ENCODE measurements at regions not wholly inside any gene's neighbourhood (a gene's known extent, or its start where the extent isn't known, plus 50 kb on each side); places are given as distances from the start of the nearest gene placed in this dataset.

GRCh38 chr7:340979-341694 is 51.2 kb downstream of the FOXL3 start:
- TF ChIP-seq GATA3 (IDR thresholded peaks at IDR 0.05; ENCODE audit: low read depth, low read length) (no peak), GATA2 (IDR thresholded peaks at IDR 0.05; ENCODE audit: low read depth, low read length) (no peak)

DNA sequence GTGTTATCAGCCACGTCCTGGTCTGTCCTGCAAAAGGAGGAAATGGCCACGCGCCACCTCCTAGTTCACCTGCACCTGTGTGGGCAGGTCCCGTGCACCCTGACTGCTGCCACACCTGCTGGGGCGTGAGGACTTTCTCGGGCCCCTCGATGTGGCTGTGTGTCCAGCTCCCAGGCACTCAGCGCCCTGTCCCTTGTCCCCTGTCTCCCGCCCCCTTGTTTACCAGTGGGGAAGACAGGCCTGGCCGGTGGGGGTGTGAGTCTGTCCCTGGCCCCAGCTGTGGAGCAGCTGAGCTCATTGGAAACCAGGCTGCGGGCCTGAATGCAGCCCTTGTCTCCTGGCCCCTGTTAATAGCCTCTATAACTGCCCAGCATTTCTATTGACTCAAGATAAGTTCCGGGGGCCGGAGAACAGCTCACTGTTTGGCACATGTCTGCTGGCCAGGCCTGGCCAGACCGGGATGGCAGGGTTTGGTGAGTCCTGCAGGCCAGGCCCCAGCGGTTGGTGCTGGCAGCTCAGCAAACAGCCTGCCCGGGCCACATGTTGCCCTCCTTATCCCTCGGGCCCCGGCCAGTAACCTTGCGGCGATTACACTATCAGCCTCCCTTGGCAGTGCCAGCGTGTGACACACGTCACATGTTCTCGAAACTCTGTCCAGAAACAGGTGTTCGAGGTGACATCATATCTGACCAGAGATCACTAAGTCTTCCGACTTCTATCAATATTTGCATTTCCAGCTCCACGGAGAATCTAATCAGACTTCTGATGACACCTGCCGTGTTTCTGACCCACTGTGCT is 52.1 kb downstream of the FOXL3 start:
- no peak for TF ChIP-seq GATA3 (IDR thresholded peaks at IDR 0.05; ENCODE audit: low read depth, low read length)
- TF ChIP-seq GATA2 (IDR thresholded peaks at IDR 0.05; ENCODE audit: low read depth, low read length), result no peak

DNA sequence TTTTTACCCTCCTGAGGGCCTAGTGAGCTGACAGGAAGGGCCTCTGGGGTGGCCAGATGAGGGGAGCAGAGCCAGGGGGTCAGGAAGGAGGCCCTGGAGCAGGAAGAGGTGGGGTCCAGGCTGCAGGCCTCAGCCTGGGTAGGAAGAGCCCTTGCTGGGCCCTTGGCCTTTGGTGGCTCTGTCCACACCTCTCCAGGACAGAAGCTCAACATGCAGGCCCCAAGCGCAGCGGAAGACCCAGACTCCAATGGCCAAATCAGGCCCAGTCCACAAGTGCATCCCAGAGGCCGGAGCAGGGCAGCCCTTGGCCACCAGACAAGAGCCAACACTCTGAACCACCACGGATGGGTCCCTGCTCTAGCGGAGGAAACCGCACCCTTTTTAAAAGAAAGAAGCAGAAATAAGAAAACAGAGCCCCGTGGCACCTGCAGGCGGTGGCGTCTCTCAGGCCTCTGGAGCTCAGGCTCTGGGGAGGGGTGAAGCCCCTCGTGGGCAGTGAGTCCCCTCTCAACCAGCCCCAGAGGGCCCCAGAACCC is 52.8 kb downstream of the FOXL3 start:
- TF ChIP-seq GATA3 (IDR thresholded peaks at IDR 0.05; ENCODE audit: low read depth, low read length) (no peak), GATA2 (IDR thresholded peaks at IDR 0.05; ENCODE audit: low read depth, low read length) (no peak)

- no peak for TF ChIP-seq GATA2 (IDR thresholded peaks at IDR 0.05; ENCODE audit: low read depth, low read length)
Measured at GRCh38 chr7:343227-343822, 53.4 kb downstream of the FOXL3 start.

- TF ChIP-seq GATA3 (IDR thresholded peaks at IDR 0.05; ENCODE audit: low read depth, low read length), result no peak
- TF ChIP-seq GATA2 (IDR thresholded peaks at IDR 0.05; ENCODE audit: low read depth, low read length), result no peak
Measured at GRCh38 chr7:343864-344607, 54.1 kb downstream of the FOXL3 start.

DNA sequence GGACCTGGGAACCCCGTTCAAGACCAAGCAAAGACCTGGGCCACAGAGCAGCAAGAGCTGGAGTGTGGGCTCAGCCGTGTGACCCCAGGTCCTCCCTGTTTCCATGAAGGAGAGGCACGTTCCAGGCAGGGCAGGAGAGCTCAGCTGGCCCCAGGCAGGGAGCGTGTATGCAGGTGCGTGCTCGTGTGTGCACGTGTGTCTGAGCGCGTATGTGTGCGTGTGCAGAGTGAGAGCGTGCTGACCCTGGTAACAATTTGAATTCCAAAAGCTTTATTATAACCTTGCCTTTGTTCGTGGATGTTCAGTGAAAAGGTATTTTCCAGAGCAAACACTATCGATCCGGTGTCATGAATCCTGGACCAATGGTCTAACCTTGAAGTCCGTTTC is 54.6 kb downstream of the FOXL3 start:
- no peak for TF ChIP-seq GATA2 (IDR thresholded peaks at IDR 0.05; ENCODE audit: low read depth, low read length)
- no peak for TF ChIP-seq GATA3 (IDR thresholded peaks at IDR 0.05; ENCODE audit: low read depth, low read length)

GRCh38 chr7:346116-346898 is 56.3 kb downstream of the FOXL3 start:
- no peak for TF ChIP-seq GATA2 (IDR thresholded peaks at IDR 0.05; ENCODE audit: low read depth, low read length)
- TF ChIP-seq GATA3 (IDR thresholded peaks at IDR 0.05; ENCODE audit: low read depth, low read length), result no peak

DNA sequence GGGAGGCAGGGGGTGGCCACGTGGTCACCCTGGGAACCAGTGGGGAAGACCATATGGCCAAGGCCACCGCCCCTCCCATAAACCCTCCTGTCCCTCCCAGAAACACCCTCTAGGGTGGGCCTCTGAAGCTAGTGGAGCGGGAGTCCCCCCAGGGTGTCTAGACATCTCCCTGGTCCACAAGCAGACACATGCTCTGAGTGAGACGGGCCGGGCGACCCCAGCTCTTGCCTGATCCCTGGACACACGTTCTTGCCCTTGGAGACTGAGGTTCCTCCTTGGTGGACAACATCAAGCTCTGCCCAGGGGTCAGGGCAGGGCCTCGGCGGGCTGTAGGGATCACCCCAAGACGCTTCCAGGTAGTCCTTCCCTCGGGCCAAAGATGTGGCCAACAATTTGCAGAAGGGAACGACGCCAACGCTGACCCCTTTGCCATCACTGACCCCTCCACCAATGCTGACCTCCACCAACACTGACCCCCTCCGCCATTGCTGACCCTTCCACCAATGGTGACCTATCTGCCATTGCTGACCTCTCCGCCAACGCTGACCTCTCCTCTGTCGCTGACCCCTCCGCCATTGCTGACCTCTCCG is 57.1 kb downstream of the FOXL3 start:
- no peak for TF ChIP-seq GATA3 (IDR thresholded peaks at IDR 0.05; ENCODE audit: low read depth, low read length)
- no peak for TF ChIP-seq GATA2 (IDR thresholded peaks at IDR 0.05; ENCODE audit: low read depth, low read length)

- TF ChIP-seq GATA2 (IDR thresholded peaks at IDR 0.05; ENCODE audit: low read depth, low read length), result no peak
- no peak for TF ChIP-seq GATA3 (IDR thresholded peaks at IDR 0.05; ENCODE audit: low read depth, low read length)
Measured at GRCh38 chr7:347644-348479, 57.9 kb downstream of the FOXL3 start.

GRCh38 chr7:348480-348844 is 58.5 kb downstream of the FOXL3 start:
- TF ChIP-seq GATA3 (IDR thresholded peaks at IDR 0.05; ENCODE audit: low read depth, low read length), result no peak
- no peak for TF ChIP-seq GATA2 (IDR thresholded peaks at IDR 0.05; ENCODE audit: low read depth, low read length)

DNA sequence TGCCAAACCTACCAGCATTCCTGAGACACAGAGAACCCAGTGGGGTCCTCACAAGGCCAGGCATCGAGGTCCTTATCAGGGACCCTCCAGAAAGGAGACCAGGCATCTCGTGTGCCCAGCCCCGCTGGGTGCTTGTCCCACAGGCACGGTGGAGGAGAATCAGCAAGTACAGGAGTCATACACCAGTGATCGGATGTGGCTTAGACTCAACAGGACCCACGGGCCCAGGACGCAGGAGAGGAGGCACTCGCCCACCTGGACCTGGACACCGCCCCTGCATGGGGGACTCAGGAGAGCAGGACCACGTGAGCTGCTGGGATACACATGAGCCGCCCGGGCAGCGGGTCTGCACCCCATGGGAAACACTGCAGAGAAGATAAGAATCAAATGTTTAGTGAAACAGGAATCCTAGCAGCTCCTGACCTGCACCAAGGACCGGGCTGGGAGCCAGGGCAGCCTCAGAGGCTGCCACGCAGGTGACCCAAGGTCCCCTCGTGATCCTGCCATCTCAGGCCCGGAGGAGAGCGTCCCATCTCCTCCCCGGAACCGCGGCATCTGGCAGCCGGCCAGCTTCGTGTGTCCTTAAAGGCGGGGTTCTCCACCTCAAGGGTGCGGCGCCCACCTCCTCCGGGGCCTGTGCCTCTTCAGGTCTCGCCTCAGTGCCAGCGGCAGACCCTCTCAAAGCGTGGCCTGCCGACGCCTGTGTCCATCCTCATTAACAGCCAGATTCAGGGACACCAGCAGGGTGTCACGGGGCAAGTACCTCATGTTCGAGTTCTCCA is 59.2 kb downstream of the FOXL3 start:
- TF ChIP-seq GATA2 (IDR thresholded peaks at IDR 0.05; ENCODE audit: low read depth, low read length) (peak; percentile 56), GATA3 (IDR thresholded peaks at IDR 0.05; ENCODE audit: low read depth, low read length) (no peak)
